ENCODE measurements at regions not wholly inside any gene's neighbourhood (a gene's known extent, or its start where the extent isn't known, plus 50 kb on each side); places are given as distances from the start of the nearest gene placed in this dataset.

DNA sequence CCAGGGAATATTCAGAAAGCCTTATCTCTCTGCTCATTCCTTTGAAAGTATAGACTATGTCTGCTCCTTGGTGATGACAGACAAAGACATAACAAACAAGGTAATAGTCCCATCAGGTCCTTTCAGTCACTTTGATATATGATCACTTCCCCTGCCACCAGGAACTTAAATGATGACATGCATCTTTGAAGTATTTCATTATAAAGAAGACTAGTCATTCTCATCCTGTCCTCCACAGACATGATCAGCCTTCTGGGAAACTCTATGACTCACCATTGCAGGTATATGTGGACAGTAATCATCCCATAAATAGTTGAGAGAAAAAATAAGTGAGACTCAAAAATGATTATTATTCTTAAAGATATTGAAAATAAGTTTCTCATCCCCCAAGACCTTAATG is 117.5 kb upstream of the VCX2 start:
- DNase-seq = no peak
- H3K36me3 ChIP-seq = no peaks in the 10 kb centered on the region
- H3K27me3 ChIP-seq = no peaks in the 10 kb centered on the region
- no peak overlapping the region for H3K27ac ChIP-seq
- H3K9me3 ChIP-seq = no peaks in the 10 kb centered on the region
- no peaks in the 10 kb centered on the region for H3K4me1 ChIP-seq
- no peak for ATAC-seq (ENCODE audit: low FRiP score in 2 of 2)
- TF ChIP-seq CTCF (IDR thresholded peaks at IDR 0.05) = no peak
- no peak for TF ChIP-seq POLR2A (IDR thresholded peaks at IDR 0.05)
- TF ChIP-seq POLR2AphosphoS5 (IDR thresholded peaks at IDR 0.05) = no peak
- no peak for TF ChIP-seq EP300 (IDR thresholded peaks at IDR 0.05)
- no peak overlapping the region for H3K4me3 ChIP-seq

DNA sequence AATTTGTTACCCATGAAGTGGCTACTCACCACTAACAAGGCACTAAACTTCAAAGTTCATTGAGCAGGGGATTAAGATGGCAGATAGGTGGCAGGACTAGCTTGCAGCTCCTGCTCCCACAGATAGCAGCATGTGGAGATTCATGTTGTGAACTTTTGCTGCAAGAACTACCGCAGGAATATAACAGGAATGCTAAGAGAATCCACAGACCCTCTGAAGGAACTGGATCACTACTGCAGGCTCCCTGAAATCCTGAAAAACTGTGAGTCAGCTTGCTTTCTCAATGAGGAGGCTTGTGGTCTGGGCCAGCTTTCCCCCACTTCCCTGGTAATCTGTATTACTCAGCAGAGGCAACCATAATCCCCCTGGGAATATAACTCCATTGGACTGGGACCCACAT is 118.5 kb upstream of the VCX2 start:
- H3K27ac ChIP-seq = no peak overlapping the region
- TF ChIP-seq CTCF (IDR thresholded peaks at IDR 0.05) (no peak), POLR2A (IDR thresholded peaks at IDR 0.05) (no peak), EP300 (IDR thresholded peaks at IDR 0.05) (no peak), POLR2AphosphoS5 (IDR thresholded peaks at IDR 0.05) (no peak)
- H3K9me3 ChIP-seq = no peaks in the 10 kb centered on the region
- no peak for ATAC-seq (ENCODE audit: low FRiP score in 2 of 2)
- no peaks in the 10 kb centered on the region for H3K36me3 ChIP-seq
- H3K27me3 ChIP-seq = no peaks in the 10 kb centered on the region
- 77% methylated on average over 1 of the region's 1 CpG; no CpG with 5 or more reads in 1 of the 2 donors for WGBS, 2 donors
- DNase-seq = no peak
- no peaks in the 10 kb centered on the region for H3K4me1 ChIP-seq
- no peak overlapping the region for H3K4me3 ChIP-seq

GRCh38 chrX:8297766-8298165 is 126.7 kb upstream of the VCX2 start:
- Histone ChIP-seq H3K27me3 (no peaks in the 10 kb centered on the region), H3K27ac (no peak overlapping the region), H3K4me1 (no peaks in the 10 kb centered on the region), H3K9me3 (no peaks in the 10 kb centered on the region), H3K36me3 (no peaks in the 10 kb centered on the region), H3K4me3 (no peak overlapping the region)
- no peak for DNase-seq
- no peak for ATAC-seq (ENCODE audit: low FRiP score in 2 of 2)
- TF ChIP-seq POLR2AphosphoS5 (IDR thresholded peaks at IDR 0.05) (no peak), CTCF (IDR thresholded peaks at IDR 0.05) (no peak), POLR2A (IDR thresholded peaks at IDR 0.05) (no peak), EP300 (IDR thresholded peaks at IDR 0.05) (no peak)
- WGBS, 2 donors = 76 to 90% methylated on average over 3 of the region's 3 CpGs

GRCh38 chrX:8304668-8305067 is 133.6 kb upstream of the VCX2 start:
- Histone ChIP-seq H3K4me3 (no peak overlapping the region), H3K27ac (no peak overlapping the region), H3K4me1 (no peaks in the 10 kb centered on the region), H3K27me3 (no peaks in the 10 kb centered on the region), H3K36me3 (no peaks in the 10 kb centered on the region), H3K9me3 (no peaks in the 10 kb centered on the region)
- DNase-seq (no peak), ATAC-seq (ENCODE audit: low FRiP score in 2 of 2) (no peak)
- WGBS, 2 donors = 79 to 87% methylated on average over 4 of the region's 4 CpGs
- TF ChIP-seq POLR2A (IDR thresholded peaks at IDR 0.05) (no peak), POLR2AphosphoS5 (IDR thresholded peaks at IDR 0.05) (no peak), CTCF (IDR thresholded peaks at IDR 0.05) (no peak), EP300 (IDR thresholded peaks at IDR 0.05) (no peak)

DNA sequence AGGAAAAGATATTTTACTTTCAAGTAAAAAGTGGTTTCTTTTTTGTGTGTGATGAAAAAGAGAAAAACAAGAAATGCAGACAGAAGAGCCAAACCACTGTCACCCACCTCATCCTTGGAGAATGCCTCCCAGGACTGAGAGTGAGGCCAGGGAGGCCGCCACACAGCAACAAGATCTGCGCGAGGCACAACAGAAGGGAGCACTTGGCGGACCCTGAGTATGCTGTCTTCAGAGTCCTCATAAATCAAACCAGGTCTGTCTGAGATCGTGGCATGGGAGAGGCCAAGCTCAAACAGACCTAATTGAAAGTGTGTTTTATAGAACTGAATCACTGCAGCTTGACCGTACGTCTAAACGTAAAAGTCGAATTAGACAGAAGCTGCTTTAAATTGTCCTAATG is 134.3 kb upstream of the VCX2 start:
- DNase-seq = no peak
- H3K9me3 ChIP-seq = no peaks in the 10 kb centered on the region
- H3K4me3 ChIP-seq = no peak overlapping the region
- no peaks in the 10 kb centered on the region for H3K4me1 ChIP-seq
- H3K27ac ChIP-seq = no peak overlapping the region
- WGBS, 2 donors = 87 to 88% methylated on average over 9 of the region's 9 CpGs
- TF ChIP-seq CTCF (IDR thresholded peaks at IDR 0.05) (no peak), EP300 (IDR thresholded peaks at IDR 0.05) (no peak), POLR2AphosphoS5 (IDR thresholded peaks at IDR 0.05) (no peak), POLR2A (IDR thresholded peaks at IDR 0.05) (no peak)
- ATAC-seq (ENCODE audit: low FRiP score in 2 of 2) = no peak
- no peaks in the 10 kb centered on the region for H3K27me3 ChIP-seq
- H3K36me3 ChIP-seq = no peaks in the 10 kb centered on the region

All from upper lobe of left lung (tissue), 6 donors.